Esophagus muscularis mucosa (tissue), 4 donors: ENCODE measurements at regions not wholly inside any gene's neighbourhood (a gene's known extent, or its start where the extent isn't known, plus 50 kb on each side); places are given as distances from the start of the nearest gene placed in this dataset.

Source experiments
- DNase-seq: peaks from one replicate; pipeline ENCODE4 v3.0.0-alpha.2; 2017; ENCODE audit errors: extremely low spot score
- H3K27ac ChIP-seq, 4 donors: fragments of 200-600 bp; sonication (generic); replicated peaks in 1 of 4; 1 replicate in 3 of 4; 2 replicates in 1 of 4; pipeline ENCODE4 v1.5.1; 2016 to 2019; ENCODE audit warnings: mild to moderate bottlenecking in 1 of 4
- H3K27me3 ChIP-seq, 4 donors: fragments of 200-600 bp; sonication (generic); one replicate each; pipeline versions ENCODE4 v1.5.1 to v1.6.0; 2016 to 2019
- H3K36me3 ChIP-seq, 4 donors: fragments of 200-600 bp; sonication (generic); one replicate each; pipeline ENCODE4 v1.5.1; 2016 to 2019
- H3K4me1 ChIP-seq, 4 donors: fragments of 200-600 bp; sonication (generic); one replicate each; pipeline ENCODE4 v1.5.1; 2016 to 2019
- H3K4me3 ChIP-seq, 4 donors: fragments of 200-600 bp; sonication (generic); 1 replicate in 2 of 4; 2 replicates in 2 of 4; pipeline ENCODE4 v1.5.1; 2016 to 2019; ENCODE audit warnings: mild to moderate bottlenecking in 4 of 4, moderate library complexity in 1 of 4
- H3K9me3 ChIP-seq, 4 donors: fragments of 200-600 bp; sonication (generic); 1 replicate in 3 of 4; 2 replicates in 1 of 4; pipeline ENCODE4 v1.5.1; 2016 to 2019
- EP300 ChIP-seq: sonication (generic); formaldehyde crosslinking; IDR thresholded peaks from one replicate; pipeline ENCODE4 v1.6.1; 2017; ENCODE audit warnings: antibody characterized with exemption
- POLR2A ChIP-seq: fragments of 450-650 bp; IDR thresholded peaks from one replicate; pipeline ENCODE4 v1.6.1; 2017; ENCODE audit warnings: antibody characterized with exemption, moderate library complexity, mild to moderate bottlenecking, low read depth
- POLR2AphosphoS5 ChIP-seq, 2 donors: sonication (generic); formaldehyde crosslinking; IDR thresholded peaks; one replicate each; pipeline ENCODE4 v1.6.1; 2017; ENCODE audit warnings: antibody characterized with exemption in 2 of 2
- WGBS: methylation state at CpG from one replicate; pipeline ENCODE4 v1.1.5; 2018; 5-methylcytosine and 5-hydroxymethylcytosine counted together
- intact Hi-C: fragments of 100-400 bp; cut with DNase I; formaldehyde crosslinking; loops from one replicate; pipeline ENCODE4 v1.15.1; 2023
- TF ChIP-seq, protein P1 (sequence below), 3 experiments: fragments of 200-600 bp in 2 of 3; fragments of 450-650 bp in 1 of 3; sonication (generic) in 2 of 3; IDR thresholded peaks; one replicate each; pipeline ENCODE4 v1.5.1; 2017 to 2019; ENCODE audit warnings: antibody characterized with exemption in 3 of 3, mild to moderate bottlenecking in 2 of 3, moderate library complexity in 1 of 3

- Histone ChIP-seq H3K4me3 (no peak overlapping the region), H3K4me1 (no peaks in the 10 kb centered on the region), H3K36me3 (peaks cover 0 to 35% (median 17%) of the 10 kb centered on the region in 4 donors), H3K27ac (no peak overlapping the region), H3K27me3 (no peaks in the 10 kb centered on the region), H3K9me3 (no peaks in the 10 kb centered on the region)
- intact Hi-C loops = no loop called here
- DNase-seq = no peak
- no peak for TF ChIP-seq POLR2A
- TF ChIP-seq POLR2AphosphoS5 (IDR thresholded peaks at IDR 0.05) = no peak
- TF ChIP-seq, protein P1, sequence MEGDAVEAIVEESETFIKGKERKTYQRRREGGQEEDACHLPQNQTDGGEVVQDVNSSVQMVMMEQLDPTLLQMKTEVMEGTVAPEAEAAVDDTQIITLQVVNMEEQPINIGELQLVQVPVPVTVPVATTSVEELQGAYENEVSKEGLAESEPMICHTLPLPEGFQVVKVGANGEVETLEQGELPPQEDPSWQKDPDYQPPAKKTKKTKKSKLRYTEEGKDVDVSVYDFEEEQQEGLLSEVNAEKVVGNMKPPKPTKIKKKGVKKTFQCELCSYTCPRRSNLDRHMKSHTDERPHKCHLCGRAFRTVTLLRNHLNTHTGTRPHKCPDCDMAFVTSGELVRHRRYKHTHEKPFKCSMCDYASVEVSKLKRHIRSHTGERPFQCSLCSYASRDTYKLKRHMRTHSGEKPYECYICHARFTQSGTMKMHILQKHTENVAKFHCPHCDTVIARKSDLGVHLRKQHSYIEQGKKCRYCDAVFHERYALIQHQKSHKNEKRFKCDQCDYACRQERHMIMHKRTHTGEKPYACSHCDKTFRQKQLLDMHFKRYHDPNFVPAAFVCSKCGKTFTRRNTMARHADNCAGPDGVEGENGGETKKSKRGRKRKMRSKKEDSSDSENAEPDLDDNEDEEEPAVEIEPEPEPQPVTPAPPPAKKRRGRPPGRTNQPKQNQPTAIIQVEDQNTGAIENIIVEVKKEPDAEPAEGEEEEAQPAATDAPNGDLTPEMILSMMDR (IDR thresholded peaks at IDR 0.05) = no peak
- no peak for TF ChIP-seq EP300
- 95% methylated on average over 3 of the region's 3 CpGs for WGBS
Measured at GRCh38 chr19:27776524-27776923, 1436.4 kb downstream of the UQCRFS1 start.

DNA sequence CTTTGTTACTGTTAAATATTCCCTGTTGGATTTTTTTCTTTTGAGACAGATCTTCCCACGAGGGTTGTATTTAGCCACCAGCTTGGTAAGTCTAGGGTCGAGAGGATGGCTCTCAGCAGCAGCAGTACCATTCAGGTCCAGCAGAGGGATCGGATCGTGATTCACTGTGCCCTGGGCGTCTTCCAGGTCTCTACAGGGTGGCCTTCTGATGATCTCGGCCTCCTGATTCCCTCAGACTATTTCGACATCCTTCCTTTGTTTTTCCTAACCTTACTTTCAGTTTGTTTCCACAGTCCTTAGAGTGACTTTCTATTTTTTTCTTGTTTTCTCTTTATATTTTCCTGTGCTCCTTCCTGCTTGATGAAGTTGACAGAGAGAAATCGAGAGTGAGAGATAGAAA is 1436.9 kb downstream of the UQCRFS1 start:
- no peaks in the 10 kb centered on the region for H3K9me3 ChIP-seq
- no peaks in the 10 kb centered on the region for H3K4me1 ChIP-seq
- H3K4me3 ChIP-seq = no peak overlapping the region
- TF ChIP-seq POLR2A = no peak
- TF ChIP-seq, protein P1 (IDR thresholded peaks at IDR 0.05) = peak in 1 of 3 experiments; percentile 13
- intact Hi-C loops = no loop called here
- peaks cover 0 to 40% (median 19%) of the 10 kb centered on the region in 4 donors for H3K36me3 ChIP-seq
- no peak for DNase-seq
- WGBS = 92% methylated on average over 8 of the region's 8 CpGs
- no peaks in the 10 kb centered on the region for H3K27me3 ChIP-seq
- H3K27ac ChIP-seq = no peak overlapping the region

DNA sequence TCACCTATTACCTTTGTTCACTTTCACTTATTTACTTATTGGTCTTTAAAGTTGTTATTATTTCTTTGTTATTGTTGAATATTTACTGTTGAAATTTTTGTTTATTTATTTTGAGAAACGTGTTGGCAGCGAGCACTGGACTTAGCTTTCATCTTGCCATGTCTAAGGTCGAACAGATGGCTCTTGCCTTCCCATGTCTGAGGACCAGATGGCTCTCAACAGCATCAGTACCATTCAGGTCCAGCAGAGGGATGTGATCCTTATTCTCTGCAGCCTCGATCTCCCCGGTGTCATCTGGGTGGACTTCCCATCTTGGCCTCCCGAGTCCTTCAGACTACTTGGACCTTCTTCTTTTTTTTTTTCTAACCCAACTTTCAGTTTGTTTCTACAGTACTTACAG is 1437.6 kb downstream of the UQCRFS1 start:
- intact Hi-C loops = no loop called here
- DNase-seq = peak; percentile 60
- H3K27ac ChIP-seq = no peak overlapping the region
- TF ChIP-seq POLR2A = no peak
- no peak for TF ChIP-seq EP300
- TF ChIP-seq POLR2AphosphoS5 (IDR thresholded peaks at IDR 0.05) = no peak
- TF ChIP-seq, protein P1 (IDR thresholded peaks at IDR 0.05) = no peak
- H3K9me3 ChIP-seq = peaks cover 0 to 6% (median 0%) of the 10 kb centered on the region in 4 donors
- H3K27me3 ChIP-seq = no peaks in the 10 kb centered on the region
- peaks cover 0 to 40% (median 19%) of the 10 kb centered on the region in 4 donors for H3K36me3 ChIP-seq
- no peak overlapping the region for H3K4me3 ChIP-seq
- H3K4me1 ChIP-seq = no peaks in the 10 kb centered on the region
- WGBS = 95% methylated on average over 6 of the region's 6 CpGs

DNA sequence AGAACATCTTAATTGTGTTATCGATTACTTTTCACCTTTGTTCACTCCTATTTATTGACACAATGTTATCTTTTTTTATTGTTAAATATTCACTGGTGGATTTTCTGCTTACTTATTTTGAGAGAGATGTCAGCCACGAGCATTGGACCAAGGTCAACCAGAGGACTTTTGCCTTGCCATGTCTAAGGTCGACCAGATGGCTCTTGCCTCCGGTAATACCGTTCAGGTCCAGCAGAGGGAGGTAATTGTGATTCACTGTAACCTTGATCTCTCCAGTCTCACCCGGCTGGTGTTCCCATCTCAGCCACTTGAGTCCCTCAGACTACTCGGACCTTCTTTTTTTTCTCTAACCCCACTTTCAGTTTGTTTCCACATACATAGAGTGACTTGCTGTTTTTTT is 1438.1 kb downstream of the UQCRFS1 start:
- no peak overlapping the region for H3K27ac ChIP-seq
- intact Hi-C loops = no loop called here
- WGBS = 88% methylated on average over 7 of the region's 7 CpGs
- no peak overlapping the region for H3K4me3 ChIP-seq
- H3K27me3 ChIP-seq = no peaks in the 10 kb centered on the region
- peaks cover 0 to 40% (median 19%) of the 10 kb centered on the region in 4 donors for H3K36me3 ChIP-seq
- H3K9me3 ChIP-seq = peaks cover 0 to 8% (median 0%) of the 10 kb centered on the region in 4 donors
- DNase-seq = no peak
- no peaks in the 10 kb centered on the region for H3K4me1 ChIP-seq
- TF ChIP-seq EP300 (no peak), POLR2AphosphoS5 (IDR thresholded peaks at IDR 0.05) (no peak), POLR2A (no peak)
- TF ChIP-seq, protein P1 (IDR thresholded peaks at IDR 0.05) = no peak

GRCh38 chr19:27774337-27774736 is 1438.6 kb downstream of the UQCRFS1 start:
- no peak for DNase-seq
- WGBS = 98% methylated on average over 10 of the region's 10 CpGs
- intact Hi-C loops = no loop called here
- H3K27ac ChIP-seq = no peak overlapping the region
- H3K27me3 ChIP-seq = no peaks in the 10 kb centered on the region
- no peak for TF ChIP-seq POLR2AphosphoS5 (IDR thresholded peaks at IDR 0.05)
- TF ChIP-seq, protein P1 (IDR thresholded peaks at IDR 0.05) = no peak
- no peak for TF ChIP-seq EP300
- TF ChIP-seq POLR2A = no peak
- no peaks in the 10 kb centered on the region for H3K4me1 ChIP-seq
- no peak overlapping the region for H3K4me3 ChIP-seq
- H3K36me3 ChIP-seq = peaks cover 0 to 40% (median 19%) of the 10 kb centered on the region in 4 donors
- H3K9me3 ChIP-seq = peaks cover 0 to 8% (median 0%) of the 10 kb centered on the region in 4 donors
